Caco-2 (cell line): ENCODE measurements at regions not wholly inside any gene's neighbourhood (a gene's known extent, or its start where the extent isn't known, plus 50 kb on each side); places are given as distances from the start of the nearest gene placed in this dataset.

ENCODE experiments used
- BruUV-seq: library from RNA; stranded (reverse); fragments of 400-500 nt; replicated peaks from 2 replicates; lab custom pipeline; 2021; lab: Mats Ljungman, UMichigan
- CTCF ChIA-PET: fragments of 300-600 bp; sonication (Branson Sonifier 250); formaldehyde crosslinking; loops from one replicate; lab custom pipeline; 2022; ENCODE audit warnings: antibody characterized with exemption; lab: Charles Lee
- POLR2A ChIA-PET: fragments of 300-600 bp; sonication (Branson Sonifier 250); formaldehyde crosslinking; loops from one replicate; lab custom pipeline; 2022; ENCODE audit warnings: antibody characterized with exemption; lab: Charles Lee
- DNase-seq, 2 experiments: peaks; one replicate each; pipeline versions ENCODE4 v3.0.0 to v3.0.0-alpha.2; 2020 to 2022
- H3K27me3 ChIP-seq: replicated peaks from 2 replicates; pipeline ENCODE4 v1.6.0; 2011; ENCODE audit warnings: low read length; ENCODE audit not compliant: control insufficient read depth, insufficient read depth
- H3K36me3 ChIP-seq: 2 replicates; pipeline ENCODE4 v1.5.1; 2011; ENCODE audit warnings: low read length; ENCODE audit not compliant: control insufficient read depth, insufficient read depth
- H3K4me1 ChIP-seq: fragments of 250-450 bp; sonication (Bioruptor Pico); 2 replicates; pipeline ENCODE4 v1.5.1; 2020; ENCODE audit warnings: mild to moderate bottlenecking
- H3K4me3 ChIP-seq: 2 replicates; pipeline ENCODE4 v1.5.1; 2011; ENCODE audit warnings: low read depth, mild to moderate bottlenecking, control low read depth, low read length
- H3K9me3 ChIP-seq: fragments of 250-450 bp; sonication (Bioruptor Pico); 2 replicates; pipeline ENCODE4 v1.5.1; 2020; ENCODE audit warnings: mild to moderate bottlenecking, moderate library complexity
- H3K27ac Mint-ChIP-seq: one replicate; pipeline ENCODE4 v1.8.0; 2022; ENCODE audit warnings: mixed read lengths; ENCODE audit not compliant: unreplicated experiment
- H3K27me3 Mint-ChIP-seq: one replicate; pipeline ENCODE4 v1.8.0; 2022; ENCODE audit warnings: mixed read lengths; ENCODE audit not compliant: insufficient read depth, unreplicated experiment
- H3K36me3 Mint-ChIP-seq: one replicate; pipeline ENCODE4 v1.8.0; 2022; ENCODE audit warnings: mild to moderate bottlenecking, mixed read lengths; ENCODE audit not compliant: insufficient read depth, unreplicated experiment
- H3K4me1 Mint-ChIP-seq: one replicate; pipeline ENCODE4 v1.8.0; 2022; ENCODE audit warnings: low read depth, mixed read lengths; ENCODE audit not compliant: unreplicated experiment
- H3K4me3 Mint-ChIP-seq: one replicate; pipeline ENCODE4 v1.8.0; 2022; ENCODE audit warnings: mild to moderate bottlenecking, moderate library complexity, mixed read lengths; ENCODE audit not compliant: unreplicated experiment
- H3K9me3 Mint-ChIP-seq: one replicate; pipeline ENCODE4 v1.8.0; 2022; ENCODE audit warnings: mixed read lengths; ENCODE audit not compliant: unreplicated experiment
- CTCF ChIP-seq, 2 experiments: fragments of 200-600 bp in 1 of 2; IDR thresholded peaks; 1 replicate in 1 of 2; 2 replicates in 1 of 2; pipeline versions ENCODE4 v1.5.1 to v1.8.0; 2011 to 2022; ENCODE audit warnings: antibody characterized with exemption in 1 of 2, control low read depth in 1 of 2, inconsistent platforms in 1 of 2, low read depth in 1 of 2, low read length in 1 of 2, mild to moderate bottlenecking in 1 of 2, moderate library complexity in 1 of 2; ENCODE audit not compliant: insufficient read depth in 1 of 2, severe bottlenecking in 1 of 2, unreplicated experiment in 1 of 2
- intact Hi-C: fragments of 100-400 bp; cut with micrococcal nuclease; formaldehyde crosslinking; loops from one replicate; pipeline ENCODE4 v1.10.0; 2022; ENCODE audit not compliant: unreplicated experiment

- no peak for TF ChIP-seq CTCF (IDR thresholded peaks at IDR 0.05; ENCODE audit: insufficient read depth in 1 of 2, low read depth in 1 of 2, low read length in 1 of 2, severe bottlenecking in 1 of 2, unreplicated experiment in 1 of 2)
- H3K4me1 ChIP-seq: no peaks in the 10 kb centered on the region
- Mint-ChIP-seq H3K4me3 (no peak overlapping the region), H3K27ac (no peak overlapping the region), H3K27me3 (no peaks in the 10 kb centered on the region), H3K36me3 (no peaks in the 10 kb centered on the region), H3K4me1 (no peaks in the 10 kb centered on the region), H3K9me3 (peaks cover 51% of the 10 kb centered on the region)
- BruUV-seq: no TSS peak
- intact Hi-C loops: no loop called here
- CTCF ChIA-PET: no interaction called here
- POLR2A ChIA-PET: no interaction called here
- H3K9me3 ChIP-seq: peaks cover 13% of the 10 kb centered on the region
- no peak for DNase-seq
- no peaks in the 10 kb centered on the region for H3K27me3 ChIP-seq
- no peaks in the 10 kb centered on the region for H3K36me3 ChIP-seq
- H3K4me3 ChIP-seq: no peak overlapping the region
Observed at GRCh38 chr12:14303661-14304155, 61.8 kb upstream of the ATF7IP start.

- Mint-ChIP-seq H3K27ac (no peak overlapping the region), H3K4me1 (no peaks in the 10 kb centered on the region), H3K4me3 (no peak overlapping the region), H3K9me3 (peaks cover 45% of the 10 kb centered on the region), H3K27me3 (no peaks in the 10 kb centered on the region), H3K36me3 (no peaks in the 10 kb centered on the region)
- ChIA-PET POLR2A (no interaction called here), CTCF (no interaction called here)
- Histone ChIP-seq H3K27me3 (no peaks in the 10 kb centered on the region), H3K36me3 (no peaks in the 10 kb centered on the region), H3K4me1 (no peaks in the 10 kb centered on the region), H3K9me3 (peaks cover 9% of the 10 kb centered on the region; the same call in 1 of the 2 replicates), H3K4me3 (no peak overlapping the region)
- no peak for DNase-seq
- BruUV-seq: no TSS peak
- TF ChIP-seq CTCF (IDR thresholded peaks at IDR 0.05; ENCODE audit: insufficient read depth in 1 of 2, low read depth in 1 of 2, low read length in 1 of 2, severe bottlenecking in 1 of 2, unreplicated experiment in 1 of 2): no peak
- intact Hi-C loops: no loop called here
Observed at GRCh38 chr12:14307004-14307403, 58.5 kb upstream of the ATF7IP start.

- Mint-ChIP-seq H3K9me3 (peaks cover 39% of the 10 kb centered on the region), H3K4me3 (no peak overlapping the region), H3K27ac (no peak overlapping the region), H3K27me3 (no peaks in the 10 kb centered on the region), H3K36me3 (no peaks in the 10 kb centered on the region), H3K4me1 (no peaks in the 10 kb centered on the region)
- no peaks in the 10 kb centered on the region for H3K36me3 ChIP-seq
- ChIA-PET POLR2A (no interaction called here), CTCF (no interaction called here)
- no peak for TF ChIP-seq CTCF (IDR thresholded peaks at IDR 0.05; ENCODE audit: insufficient read depth in 1 of 2, low read depth in 1 of 2, low read length in 1 of 2, severe bottlenecking in 1 of 2, unreplicated experiment in 1 of 2)
- intact Hi-C loops: no loop called here
- H3K9me3 ChIP-seq: peaks cover 9% of the 10 kb centered on the region; the same call in 1 of the 2 replicates
- no TSS peak for BruUV-seq
- no peak overlapping the region for H3K4me3 ChIP-seq
- H3K4me1 ChIP-seq: no peaks in the 10 kb centered on the region
- no peaks in the 10 kb centered on the region for H3K27me3 ChIP-seq
- DNase-seq: no peak
Observed at GRCh38 chr12:14308516-14308915, 57.0 kb upstream of the ATF7IP start.
